Inflammatory macrophage (primary cell): ENCODE measurements at regions not wholly inside any gene's neighbourhood (a gene's known extent, or its start where the extent isn't known, plus 50 kb on each side); places are given as distances from the start of the nearest gene placed in this dataset.
A peak's percentile ranks its signal among the peaks of the same experiment; 100 is the strongest.

Source experiments
- DNase-seq, 2 donors: peaks; one replicate each; pipeline ENCODE4 v3.0.0-alpha.2; 2020 to 2022

DNA sequence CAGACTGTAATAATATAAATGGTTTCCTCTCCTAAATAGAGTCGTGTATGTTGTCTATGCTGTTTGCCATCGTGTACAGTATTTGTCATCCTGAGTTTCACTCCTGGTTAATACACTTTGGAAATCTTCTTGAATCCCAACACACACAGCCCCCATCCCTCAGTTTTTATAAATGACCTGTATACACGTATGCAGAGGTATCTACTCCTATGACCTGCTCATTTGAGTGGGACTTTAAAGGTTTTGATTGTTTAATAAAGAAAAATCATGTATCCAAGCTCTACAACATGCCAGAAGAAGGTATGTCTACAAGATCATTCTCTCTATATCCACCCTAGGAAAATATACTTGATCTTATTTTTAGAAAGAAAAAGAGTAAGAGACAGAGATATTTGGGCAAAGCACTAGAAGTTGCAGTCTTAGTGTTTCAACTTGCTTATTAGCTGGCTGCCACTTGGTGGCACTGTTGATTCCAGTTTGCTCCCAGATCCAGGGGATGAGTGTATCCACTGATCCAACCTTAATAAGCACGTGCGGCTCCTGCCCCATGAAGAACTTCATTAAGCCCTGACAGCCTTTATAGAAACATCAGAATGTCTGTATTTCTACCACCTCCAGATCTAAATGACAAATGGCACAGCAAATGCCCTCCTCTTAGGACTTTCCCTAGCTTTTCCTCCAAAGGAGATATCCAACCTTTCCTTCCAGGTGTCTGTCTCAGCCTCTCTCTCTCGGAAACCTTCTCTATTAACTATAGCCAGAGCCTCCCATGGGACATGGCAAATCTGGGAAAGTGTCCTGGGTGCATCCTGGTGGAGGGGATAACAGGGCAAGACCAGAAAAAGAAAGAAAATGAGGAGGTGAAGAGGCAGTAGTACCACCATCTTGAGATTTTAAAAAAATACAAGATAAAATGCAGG is 181.6 kb upstream of the NEBL start:
- DNase-seq, result peak; percentile 41 to 50

DNA sequence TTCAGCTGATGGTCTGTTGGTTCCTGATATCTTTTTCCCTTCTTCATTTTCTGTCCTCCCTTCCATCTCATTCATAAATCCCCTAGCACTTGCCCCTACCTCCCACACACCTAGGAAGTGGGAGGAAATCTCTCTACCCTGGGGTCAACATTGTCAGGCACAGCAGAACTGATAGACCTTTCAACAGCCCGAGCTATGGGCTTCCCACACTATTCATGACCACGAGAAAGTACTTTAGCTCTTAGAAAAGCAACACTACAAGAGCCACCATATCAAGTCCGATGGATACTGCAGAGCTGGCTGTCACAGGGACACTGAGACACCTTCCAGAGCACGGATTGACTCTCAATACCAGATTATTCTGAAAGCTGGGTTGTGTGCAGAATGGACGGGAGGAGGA is 180.6 kb upstream of the NEBL start:
- DNase-seq, result no peak

DNA sequence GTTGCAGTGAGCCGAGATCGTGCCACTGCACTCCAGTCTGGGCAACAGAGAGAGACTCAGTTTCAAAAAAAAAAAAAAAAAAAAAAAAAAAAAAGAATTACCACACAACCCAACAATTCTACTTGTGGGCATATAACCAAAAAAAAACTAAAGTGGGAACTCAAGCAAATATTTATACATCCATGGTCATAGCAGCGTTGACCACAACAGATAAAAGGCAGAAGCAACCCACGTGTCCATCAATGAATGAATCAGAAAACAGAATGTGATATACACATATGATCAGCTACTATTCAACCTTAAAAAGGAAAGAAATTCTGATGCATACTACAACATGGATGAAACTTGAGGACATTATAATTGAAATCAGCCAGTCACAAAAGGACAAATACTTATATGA is 179.3 kb upstream of the NEBL start:
- no peak for DNase-seq

DNA sequence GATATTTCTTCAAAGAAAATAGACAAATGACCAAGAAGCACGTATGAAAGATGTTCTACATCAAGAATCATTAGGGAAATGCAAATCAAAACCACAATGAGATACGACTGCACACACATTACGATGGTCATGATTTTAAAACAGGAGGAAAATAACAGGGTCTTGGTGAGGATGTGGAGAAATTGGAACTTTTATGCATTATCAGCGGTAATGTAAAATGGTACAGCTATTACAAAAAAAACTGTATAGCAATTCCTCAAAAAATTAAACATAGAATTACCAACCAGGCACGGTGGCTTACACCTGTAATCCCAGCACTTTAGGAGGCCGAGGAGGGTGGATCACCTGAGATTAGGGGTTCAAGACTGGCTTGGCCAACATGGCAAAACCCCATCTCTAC is 178.8 kb upstream of the NEBL start:
- DNase-seq, result no peak

DNA sequence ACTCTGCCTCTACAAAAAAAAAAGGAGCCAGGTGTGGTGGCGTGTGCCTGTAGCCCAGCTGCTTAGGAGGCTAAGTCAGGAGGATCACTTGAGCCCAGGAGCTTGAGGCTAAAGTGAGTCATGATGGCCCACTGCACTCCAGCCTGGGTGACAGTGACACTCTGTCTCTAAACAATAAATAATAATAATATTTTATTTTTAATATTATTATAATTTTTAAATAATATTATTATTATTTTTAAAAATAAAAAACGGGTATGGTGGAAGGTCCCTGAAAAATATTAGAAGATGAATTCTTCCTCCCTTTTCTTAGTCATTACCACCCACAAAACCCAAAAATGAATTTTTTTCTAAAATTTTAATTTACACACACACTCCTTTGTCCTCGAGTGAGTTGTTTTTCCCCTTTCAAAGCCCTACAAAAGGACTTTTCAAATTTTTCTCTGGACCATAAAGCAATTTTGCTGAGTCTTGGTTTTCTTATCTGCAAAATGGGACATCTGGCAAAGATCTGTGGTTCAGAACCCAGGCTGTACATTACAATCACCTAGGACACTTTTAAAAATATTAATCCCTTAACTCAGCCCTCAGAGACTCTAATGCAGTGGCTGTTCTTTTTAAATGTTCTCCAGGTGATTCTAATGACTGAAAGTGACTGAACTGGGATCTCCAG is 174.0 kb upstream of the NEBL start:
- DNase-seq, result no peak

DNA sequence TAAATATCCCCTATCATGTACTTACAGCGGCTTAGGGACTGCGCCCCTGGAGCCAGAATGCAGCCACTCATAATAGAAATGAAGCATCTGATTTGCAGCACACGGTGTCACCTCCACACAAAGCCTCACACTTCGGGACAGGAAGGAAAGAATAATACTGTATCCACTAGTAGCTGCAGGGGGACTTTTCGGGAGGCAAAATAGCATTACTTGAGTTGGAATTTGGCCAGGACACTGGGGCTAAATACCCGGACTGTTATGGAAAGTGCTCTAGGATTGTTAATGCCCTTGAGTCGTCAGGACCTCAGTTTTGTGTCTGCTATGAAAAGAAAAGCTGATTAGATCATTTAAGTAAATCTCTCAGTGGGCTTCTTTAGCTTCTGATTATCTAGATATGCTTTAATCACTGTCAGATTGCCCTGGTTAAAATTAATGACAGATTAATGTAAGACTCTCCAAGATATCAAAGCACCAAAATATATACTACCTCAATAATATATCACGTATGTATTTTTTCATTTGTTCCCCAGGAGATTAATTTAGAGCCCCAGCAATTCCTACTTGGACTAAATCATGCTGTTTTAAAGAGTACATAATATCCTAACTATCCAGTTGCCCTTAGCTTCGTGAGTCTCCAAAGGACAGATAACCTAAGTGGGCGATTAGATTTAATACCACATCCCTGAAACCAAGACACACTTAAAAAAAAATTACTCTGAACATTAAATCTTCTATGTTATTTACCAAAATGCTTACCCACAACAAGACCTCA is 173.0 kb upstream of the NEBL start:
- no peak for DNase-seq

DNA sequence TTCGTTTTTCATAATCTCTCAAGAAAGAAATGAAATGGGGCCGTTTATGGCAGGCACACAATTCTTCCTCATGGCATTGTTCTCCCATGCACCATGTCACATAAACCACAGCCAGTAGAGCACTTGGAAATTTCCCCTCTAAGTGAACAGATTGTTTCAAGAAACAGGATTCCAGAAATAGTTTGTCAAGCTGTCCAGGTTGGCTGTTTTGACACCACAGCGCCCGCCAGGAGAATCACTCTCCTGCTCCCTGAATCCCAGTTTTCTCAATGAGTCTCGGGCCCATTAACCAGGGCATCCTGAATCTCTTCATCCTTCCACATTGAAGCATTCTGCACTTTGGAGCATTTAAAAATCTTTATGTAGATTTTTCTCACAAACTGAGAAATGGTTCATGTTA is 172.2 kb upstream of the NEBL start:
- DNase-seq, result no peak

DNA sequence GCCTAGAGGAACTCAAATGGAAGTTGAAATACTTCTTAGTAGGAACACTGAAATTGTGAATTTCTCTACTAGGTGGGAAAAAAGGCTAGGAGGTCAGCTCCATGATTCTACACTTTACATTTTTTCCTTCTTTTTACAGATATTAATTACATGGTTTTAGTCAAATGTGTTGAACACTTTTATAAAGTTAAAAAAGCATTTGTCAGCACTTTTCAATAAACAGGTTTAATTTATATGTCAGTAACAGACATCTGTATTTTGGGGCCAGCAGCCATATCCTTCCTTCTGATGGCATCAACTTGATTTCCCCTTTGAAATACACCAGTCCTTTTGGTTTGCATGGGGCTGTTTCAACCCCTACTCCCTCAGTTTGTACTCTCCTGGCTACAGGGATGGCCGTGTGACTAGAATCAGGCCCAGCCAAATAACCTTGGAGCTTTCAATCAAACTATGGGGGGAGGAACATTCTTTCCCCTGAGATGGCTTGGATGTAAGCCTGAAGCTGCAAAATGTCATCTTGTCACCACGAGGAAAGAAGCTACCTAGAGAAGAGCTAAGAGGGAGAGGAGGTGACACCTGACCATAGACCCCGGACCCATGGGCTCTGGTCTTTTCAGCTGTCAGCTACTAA is 171.0 kb upstream of the NEBL start:
- DNase-seq, result no peak

DNA sequence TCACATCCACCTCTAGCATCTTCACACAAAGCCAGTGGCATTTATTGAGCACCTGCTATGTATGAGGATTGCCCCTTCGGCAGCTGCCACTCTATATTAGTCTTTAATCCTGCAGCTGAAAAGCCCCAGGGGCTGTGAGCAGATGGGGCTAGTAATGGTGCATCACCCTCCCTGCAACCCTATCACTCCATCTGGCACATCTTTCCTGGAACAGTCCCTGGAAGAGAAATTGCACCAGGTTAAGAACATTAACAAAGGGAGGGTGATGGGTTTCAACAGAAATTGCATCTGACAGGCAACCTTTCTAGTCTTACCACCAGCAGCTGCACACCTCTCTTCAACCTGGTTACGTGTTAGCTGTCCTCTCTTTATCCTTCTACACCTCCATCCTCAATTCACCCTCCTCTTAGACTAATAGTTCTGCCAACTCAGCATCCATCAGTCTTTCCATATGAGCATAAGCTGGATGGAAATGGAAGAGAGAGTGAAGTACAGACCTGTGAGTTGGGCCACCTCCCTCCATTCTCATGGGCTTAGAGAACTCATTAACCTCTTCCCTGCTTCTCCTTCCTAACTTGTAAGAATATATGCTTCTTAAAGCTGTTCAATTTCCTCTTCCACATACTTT is 168.6 kb upstream of the NEBL start:
- DNase-seq, result no peak

DNA sequence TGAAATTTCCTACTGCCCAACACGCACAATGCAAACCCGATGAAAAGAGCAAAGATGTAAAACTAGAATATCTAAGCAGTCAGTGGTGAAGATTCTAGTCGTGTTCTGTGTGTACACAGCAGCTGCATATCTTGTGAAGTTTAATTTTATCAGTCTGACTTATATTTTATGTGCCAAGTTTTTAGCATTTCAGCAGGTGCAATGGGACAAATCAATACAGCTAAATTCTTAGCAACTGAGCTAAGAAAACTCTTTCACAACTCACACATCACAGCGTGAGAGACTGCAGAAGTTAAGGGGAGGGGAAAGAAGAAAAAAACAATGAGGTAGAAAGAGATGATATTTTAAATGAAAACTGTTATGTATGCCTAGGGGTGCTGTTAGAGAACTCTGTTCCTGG is 164.9 kb upstream of the NEBL start:
- DNase-seq, result no peak

DNA sequence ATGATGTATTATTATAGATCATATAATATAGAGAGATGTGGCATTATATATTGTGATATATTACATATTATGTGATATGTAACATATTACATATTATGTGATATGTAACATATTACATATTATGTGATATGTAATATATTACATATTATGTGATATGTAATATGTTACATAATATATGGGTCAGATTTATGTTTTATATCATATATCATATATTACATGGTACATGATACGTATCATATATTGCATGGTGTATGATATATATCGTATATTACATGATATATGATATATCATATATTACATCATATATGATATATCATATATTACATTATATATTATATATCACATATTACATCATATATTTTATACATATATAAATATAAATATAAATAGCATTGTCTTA is 164.1 kb upstream of the NEBL start:
- no peak for DNase-seq

DNA sequence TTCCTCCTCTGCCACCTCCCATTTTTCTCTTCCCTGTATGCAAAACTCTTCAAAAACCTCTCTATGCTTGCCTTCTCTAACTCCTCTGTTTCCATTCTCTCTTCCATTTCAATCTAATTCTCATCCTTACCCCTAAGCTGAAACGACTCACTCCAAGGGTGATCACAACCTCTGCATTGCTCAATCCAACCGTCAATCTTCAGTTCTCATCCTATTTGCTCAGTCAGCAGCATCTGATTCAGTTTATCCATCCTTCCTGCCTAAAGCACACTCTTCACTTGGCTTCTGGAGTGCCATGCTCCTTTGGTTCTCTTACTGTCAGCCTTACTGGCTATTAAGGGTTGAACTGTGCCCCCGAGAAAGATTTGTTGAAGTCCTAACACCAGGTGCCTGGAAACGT is 163.5 kb upstream of the NEBL start:
- DNase-seq, result no peak

DNA sequence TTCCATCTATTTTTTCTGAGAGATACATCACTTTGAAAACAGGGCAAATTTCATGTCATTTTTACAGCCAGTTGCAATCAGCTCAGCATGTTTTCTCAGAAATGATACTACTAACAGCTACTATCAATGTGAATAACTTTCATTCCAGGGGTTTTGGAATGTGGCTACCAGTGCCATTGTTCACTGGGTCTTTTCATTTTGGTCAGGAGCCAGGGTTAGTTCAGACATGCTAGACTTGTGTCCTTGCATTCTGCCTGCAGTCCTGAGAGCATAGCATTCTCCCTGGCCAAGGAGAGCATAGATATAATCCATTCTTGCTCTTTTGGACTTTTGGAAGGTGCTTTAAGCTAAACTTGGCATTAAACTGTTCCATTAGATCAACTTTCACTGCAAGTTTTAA is 160.9 kb upstream of the NEBL start:
- DNase-seq, result no peak

DNA sequence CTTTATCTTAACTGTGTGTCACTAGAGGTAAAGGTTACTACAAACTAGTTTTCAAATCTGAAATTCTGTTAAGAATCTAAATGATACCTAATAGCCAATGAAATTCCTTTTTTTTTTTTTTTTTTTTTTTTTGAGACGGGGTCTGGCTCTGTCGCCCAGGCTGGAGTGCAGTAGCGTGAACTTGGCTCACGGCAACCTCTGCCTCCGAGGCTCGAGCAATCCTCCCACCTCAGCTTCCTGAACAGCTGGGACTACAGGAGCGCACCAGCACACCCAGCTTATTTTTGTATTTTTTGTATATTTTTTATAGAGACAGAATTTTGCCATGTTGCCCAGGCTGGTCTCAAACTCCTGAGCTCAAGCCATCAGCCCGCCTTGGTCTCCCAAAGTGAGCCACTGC is 160.3 kb upstream of the NEBL start:
- DNase-seq, result no peak

DNA sequence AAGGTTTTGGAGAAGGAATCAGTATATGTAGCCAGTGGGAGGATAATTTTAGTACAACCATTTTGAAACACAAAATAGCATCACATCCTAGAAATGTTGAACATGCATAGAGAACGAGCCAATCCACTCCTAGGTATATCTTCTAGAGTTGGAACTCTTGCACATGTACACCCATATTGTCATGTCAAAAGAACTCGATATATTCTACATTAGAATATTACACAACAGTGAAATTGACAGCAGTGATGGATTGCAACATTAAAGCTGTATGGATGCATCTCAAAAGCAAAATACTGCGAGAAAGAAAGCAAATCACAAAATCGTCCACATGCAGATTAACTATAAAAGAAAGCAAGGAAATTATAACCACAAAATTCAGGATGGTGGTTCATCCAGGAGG is 159.3 kb upstream of the NEBL start:
- no peak for DNase-seq

DNA sequence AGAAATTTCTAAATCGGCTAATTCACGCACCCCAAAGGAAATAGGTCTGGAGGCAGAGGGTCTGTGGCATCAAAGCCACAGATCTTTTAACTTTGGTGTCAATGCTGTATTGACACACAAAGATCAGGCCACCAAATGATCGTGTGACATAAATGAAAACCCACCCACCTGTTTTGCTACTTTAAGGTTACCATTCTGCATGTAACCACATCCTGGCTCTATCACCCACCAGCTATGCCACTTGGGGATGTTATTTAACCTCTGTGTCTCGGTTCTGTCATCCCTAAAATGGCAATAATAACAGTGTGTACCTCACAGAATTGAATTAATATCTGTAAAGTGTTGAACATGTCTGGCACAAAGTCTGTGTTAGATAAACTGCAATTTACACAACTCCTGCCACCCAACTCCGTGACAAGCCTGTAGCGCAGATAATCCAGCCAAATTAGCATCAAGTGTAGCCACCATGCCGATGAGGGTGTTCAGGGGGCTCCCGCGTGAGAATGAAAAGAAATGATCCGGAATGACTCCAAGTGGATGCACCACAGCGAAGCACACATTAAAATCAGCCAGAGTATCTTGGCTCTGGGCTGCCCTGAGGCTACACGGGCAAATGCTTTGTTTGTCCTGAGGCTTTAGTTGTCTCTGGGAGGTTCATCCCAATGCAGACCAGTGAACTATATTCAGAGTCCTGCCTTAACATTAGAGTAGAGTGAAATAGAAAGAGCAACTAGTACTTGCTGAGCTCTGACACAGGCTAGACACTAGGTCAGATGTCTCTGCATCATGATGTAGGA is 158.4 kb upstream of the NEBL start:
- DNase-seq, result no peak

DNA sequence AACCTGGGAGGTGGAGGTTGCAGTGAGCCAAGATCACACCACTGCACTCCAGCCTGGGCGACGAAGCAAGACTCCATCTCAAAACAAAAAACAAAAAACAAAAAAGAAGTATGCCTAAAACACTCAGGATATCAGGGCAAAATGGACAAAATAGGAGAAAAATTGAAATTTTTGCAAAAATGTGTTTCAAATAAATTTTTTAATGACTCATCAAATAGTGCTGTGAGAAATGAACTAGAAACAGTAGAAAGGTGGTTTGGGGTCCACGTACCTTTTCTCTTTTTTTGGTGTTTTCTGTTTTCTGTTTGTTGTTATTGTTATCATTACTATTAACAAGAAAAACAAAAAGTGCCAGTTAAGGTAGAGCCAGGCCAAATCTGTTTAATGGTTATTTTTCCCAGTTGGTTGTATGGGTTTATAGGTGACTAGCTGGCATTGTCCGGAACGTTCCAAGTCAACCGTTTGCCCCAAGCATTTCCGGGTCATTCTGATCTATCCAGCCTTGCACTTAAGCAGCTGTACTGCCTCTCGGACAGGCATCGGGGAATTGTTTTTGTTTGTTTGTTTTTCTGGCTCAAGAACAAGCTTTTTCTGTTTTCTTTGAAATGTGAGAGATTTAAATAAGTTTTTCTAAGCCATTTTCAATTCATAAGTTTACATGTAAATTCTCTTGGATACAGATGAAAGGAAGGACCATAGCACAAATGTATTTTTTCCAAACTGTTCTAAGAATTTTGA is 157.0 kb upstream of the NEBL start:
- no peak for DNase-seq

DNA sequence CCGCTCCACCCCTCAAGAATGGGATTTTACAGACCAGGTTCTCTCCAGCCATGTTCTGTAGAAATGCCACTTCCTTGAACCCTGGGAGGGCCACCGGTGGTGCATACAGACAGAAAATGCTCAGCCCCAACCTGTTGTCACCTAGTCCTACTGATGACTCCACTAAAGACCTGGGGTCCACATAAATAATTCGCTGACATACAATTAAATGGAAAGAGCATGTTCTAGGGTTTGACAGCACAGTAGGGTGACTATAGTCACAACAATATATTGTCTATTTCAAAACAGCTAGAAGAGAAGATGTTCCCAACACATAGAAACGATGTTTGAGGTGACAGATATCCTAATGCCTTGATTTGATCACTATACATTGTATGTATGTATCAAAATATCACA is 155.6 kb upstream of the NEBL start:
- no peak for DNase-seq

DNA sequence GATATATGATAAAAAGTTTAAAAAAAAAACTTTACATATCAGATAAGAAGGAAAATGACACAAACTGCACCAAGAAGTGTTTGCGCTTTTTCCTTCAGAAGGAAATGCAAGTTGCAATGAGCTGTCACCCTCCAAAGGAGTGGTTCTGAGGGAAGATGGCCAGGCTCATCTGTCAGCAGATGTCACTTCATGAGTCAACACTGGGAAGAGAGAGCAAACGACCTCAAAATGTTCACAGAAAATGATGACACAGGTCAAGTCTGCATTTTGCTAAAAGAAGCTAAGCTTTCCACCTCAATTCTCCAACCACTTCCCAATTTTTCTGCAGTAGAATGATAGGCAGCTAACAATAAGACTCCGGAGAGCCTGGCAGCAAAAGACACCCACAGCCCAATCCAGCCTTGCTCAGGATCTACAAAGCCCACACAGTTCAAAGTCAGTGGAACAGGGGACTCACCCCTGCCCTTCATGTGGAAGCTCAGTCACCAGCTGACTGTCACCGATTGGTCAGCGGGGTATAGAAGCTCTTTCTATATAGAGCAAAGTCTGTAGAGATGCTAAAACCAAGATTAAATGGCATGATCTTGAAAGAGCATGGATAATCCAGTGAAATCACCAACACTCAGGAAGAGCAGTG is 155.1 kb upstream of the NEBL start:
- no peak for DNase-seq

DNA sequence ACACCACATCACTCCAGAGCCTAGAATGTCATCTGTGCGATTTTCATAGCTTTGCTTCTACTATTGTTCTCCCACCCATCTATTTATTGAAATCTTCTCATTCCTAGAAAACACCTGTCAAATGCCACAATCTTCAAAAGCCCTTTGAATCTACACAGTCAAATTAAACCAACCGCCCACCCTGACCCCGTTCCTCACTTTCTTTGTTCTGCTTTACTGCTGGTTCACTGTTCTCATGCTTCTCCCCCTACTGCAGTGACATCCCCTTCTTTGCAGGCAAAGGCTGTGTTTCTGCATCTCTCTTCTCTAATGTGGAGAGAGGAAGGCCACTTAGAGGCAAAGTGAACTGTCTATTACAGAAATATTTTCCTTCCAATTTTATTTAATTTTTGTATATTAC is 152.4 kb upstream of the NEBL start:
- no peak for DNase-seq

DNA sequence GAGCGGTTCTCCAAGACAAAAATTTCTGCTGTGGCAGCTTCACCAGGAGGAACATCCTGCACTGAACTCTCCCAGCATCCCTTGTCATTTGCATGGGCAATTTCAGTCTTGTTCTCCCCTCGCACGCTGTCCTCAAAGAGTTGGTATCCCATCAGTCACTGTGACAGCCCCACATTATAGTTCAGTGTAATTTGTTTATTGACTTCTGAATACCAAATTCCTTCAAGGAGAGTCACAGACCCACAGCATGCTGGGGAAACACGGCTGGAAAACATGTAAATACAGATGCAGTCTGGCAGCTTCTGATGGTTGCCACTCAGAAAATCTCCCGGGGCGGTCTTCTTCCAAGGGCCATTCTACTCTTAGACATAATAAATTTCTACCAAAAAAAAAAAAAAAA is 151.0 kb upstream of the NEBL start:
- DNase-seq, result no peak
